Smooth muscle cell (in vitro differentiated cells): ENCODE measurements at regions not wholly inside any gene's neighbourhood (a gene's known extent, or its start where the extent isn't known, plus 50 kb on each side); places are given as distances from the start of the nearest gene placed in this dataset.

ENCODE experiments used
- DNase-seq: peaks from one replicate; lab custom pipeline; 2025; ENCODE audit not compliant: unreplicated experiment; lab: John Stamatoyannopoulos, UW
- H2AFZ ChIP-seq: fragments of 200-600 bp; sonication (generic); 2 replicates; pipeline ENCODE4 v1.6.0; 2016; ENCODE audit warnings: antibody characterized with exemption, low read depth, mild to moderate bottlenecking
- H3F3A ChIP-seq: fragments of 200-600 bp; sonication (generic); 2 replicates; pipeline ENCODE4 v1.6.0; 2017; ENCODE audit warnings: antibody characterized with exemption, low read depth
- H3K27ac ChIP-seq: fragments of 200-600 bp; sonication (generic); 2 replicates; pipeline ENCODE4 v1.5.1; 2016; ENCODE audit warnings: low read depth, mild to moderate bottlenecking
- H3K27me3 ChIP-seq: fragments of 200-600 bp; sonication (generic); 2 replicates; pipeline ENCODE4 v1.6.1; 2016; ENCODE audit warnings: low read depth, mild to moderate bottlenecking
- H3K36me3 ChIP-seq: fragments of 200-600 bp; sonication (generic); 2 replicates; pipeline ENCODE4 v1.5.1; 2016; ENCODE audit warnings: low read depth
- H3K4me1 ChIP-seq: fragments of 200-600 bp; sonication (generic); 2 replicates; pipeline ENCODE4 v1.5.1; 2016; ENCODE audit warnings: low read depth
- H3K4me2 ChIP-seq: fragments of 200-600 bp; sonication (generic); 2 replicates; pipeline ENCODE4 v1.6.0; 2016; ENCODE audit warnings: mild to moderate bottlenecking
- H3K4me3 ChIP-seq: fragments of 200-600 bp; sonication (generic); 2 replicates; pipeline ENCODE4 v1.5.1; 2016; ENCODE audit warnings: mild to moderate bottlenecking
- H3K79me2 ChIP-seq: fragments of 200-600 bp; sonication (generic); 2 replicates; pipeline ENCODE4 v1.6.0; 2016; ENCODE audit warnings: low read depth, mild to moderate bottlenecking
- H3K9ac ChIP-seq: fragments of 200-600 bp; sonication (generic); 2 replicates; pipeline ENCODE4 v1.6.0; 2016; ENCODE audit warnings: low read depth
- H3K9me3 ChIP-seq: fragments of 200-600 bp; sonication (generic); replicated peaks from 2 replicates; pipeline ENCODE4 v1.5.1; 2016; ENCODE audit warnings: low read depth
- H4K20me1 ChIP-seq: fragments of 200-600 bp; sonication (generic); 2 replicates; pipeline ENCODE4 v1.6.0; 2016; ENCODE audit warnings: low read depth
- WGBS: methylation state at CpG from one replicate; pipeline ENCODE4 v1.1.7; 2016; ENCODE audit warnings: low lambda C conversion rate; 5-methylcytosine and 5-hydroxymethylcytosine counted together
- TF ChIP-seq, protein P1 (sequence below): fragments of 200-600 bp; sonication (generic); IDR thresholded peaks from 2 replicates; pipeline ENCODE4 v1.5.1; 2017; ENCODE audit warnings: borderline replicate concordance, mild to moderate bottlenecking, antibody characterized with exemption; ENCODE audit not compliant: insufficient read depth, poor library complexity, severe bottlenecking

- WGBS: 66% methylated on average over 8 of the region's 8 CpGs
- no peak overlapping the region for H3K27ac ChIP-seq
- no peak overlapping the region for H3K9ac ChIP-seq
- H3K4me1 ChIP-seq: peaks cover 18% of the 10 kb centered on the region
- no peaks in the 10 kb centered on the region for H3K36me3 ChIP-seq
- H3K4me2 ChIP-seq: peak overlapping the region; percentile 7
- TF ChIP-seq, protein P1, sequence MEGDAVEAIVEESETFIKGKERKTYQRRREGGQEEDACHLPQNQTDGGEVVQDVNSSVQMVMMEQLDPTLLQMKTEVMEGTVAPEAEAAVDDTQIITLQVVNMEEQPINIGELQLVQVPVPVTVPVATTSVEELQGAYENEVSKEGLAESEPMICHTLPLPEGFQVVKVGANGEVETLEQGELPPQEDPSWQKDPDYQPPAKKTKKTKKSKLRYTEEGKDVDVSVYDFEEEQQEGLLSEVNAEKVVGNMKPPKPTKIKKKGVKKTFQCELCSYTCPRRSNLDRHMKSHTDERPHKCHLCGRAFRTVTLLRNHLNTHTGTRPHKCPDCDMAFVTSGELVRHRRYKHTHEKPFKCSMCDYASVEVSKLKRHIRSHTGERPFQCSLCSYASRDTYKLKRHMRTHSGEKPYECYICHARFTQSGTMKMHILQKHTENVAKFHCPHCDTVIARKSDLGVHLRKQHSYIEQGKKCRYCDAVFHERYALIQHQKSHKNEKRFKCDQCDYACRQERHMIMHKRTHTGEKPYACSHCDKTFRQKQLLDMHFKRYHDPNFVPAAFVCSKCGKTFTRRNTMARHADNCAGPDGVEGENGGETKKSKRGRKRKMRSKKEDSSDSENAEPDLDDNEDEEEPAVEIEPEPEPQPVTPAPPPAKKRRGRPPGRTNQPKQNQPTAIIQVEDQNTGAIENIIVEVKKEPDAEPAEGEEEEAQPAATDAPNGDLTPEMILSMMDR: no peak
- H2AFZ ChIP-seq: no peak overlapping the region
- H3K79me2 ChIP-seq: no peaks in the 10 kb centered on the region
- no peak overlapping the region for H3K4me3 ChIP-seq
- H4K20me1 ChIP-seq: no peaks in the 10 kb centered on the region
- no peaks in the 10 kb centered on the region for H3K27me3 ChIP-seq
- H3F3A ChIP-seq: no peaks in the 10 kb centered on the region
- H3K9me3 ChIP-seq: no peaks in the 10 kb centered on the region
- DNase-seq: no peak
Observed at GRCh38 chr3:187836823-187837770, 91.8 kb upstream of the BCL6 start.

DNA sequence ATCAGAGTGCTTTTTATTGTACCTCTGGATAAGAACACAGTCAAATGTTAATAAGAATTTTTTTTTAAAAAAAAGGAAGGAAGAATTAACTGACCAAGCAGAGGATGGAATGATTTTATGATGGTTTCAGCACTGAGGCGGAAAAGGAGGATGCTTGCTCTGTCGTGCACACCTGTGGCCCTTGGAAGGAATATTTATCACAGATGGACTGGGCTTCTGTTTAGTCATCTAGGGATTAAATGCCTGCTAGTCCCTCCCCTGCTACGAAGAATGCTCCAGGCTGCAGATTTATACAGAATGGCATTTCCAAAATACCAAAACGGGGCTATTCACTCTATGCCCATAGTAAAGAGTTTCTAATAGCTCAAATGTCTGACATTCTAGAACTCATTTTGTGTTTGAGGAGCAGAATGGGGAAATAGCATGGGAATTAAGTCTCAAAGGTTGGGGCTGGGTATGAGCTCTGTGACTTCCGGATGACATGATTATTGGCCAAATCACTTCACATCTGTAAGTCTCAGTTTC lies 92.8 kb upstream of the BCL6 start:
- WGBS: 68% methylated on average over 5 of the region's 5 CpGs
- Histone ChIP-seq H2AFZ (no peak overlapping the region), H3K9ac (no peak overlapping the region), H4K20me1 (no peaks in the 10 kb centered on the region), H3K4me3 (no peak overlapping the region), H3K4me2 (peak overlapping the region; percentile 20), H3F3A (no peaks in the 10 kb centered on the region), H3K9me3 (no peaks in the 10 kb centered on the region), H3K27ac (no peak overlapping the region), H3K4me1 (peaks cover 18% of the 10 kb centered on the region), H3K36me3 (no peaks in the 10 kb centered on the region), H3K27me3 (no peaks in the 10 kb centered on the region), H3K79me2 (no peaks in the 10 kb centered on the region)
- TF ChIP-seq, protein P1: no peak
- DNase-seq: no peak

DNA sequence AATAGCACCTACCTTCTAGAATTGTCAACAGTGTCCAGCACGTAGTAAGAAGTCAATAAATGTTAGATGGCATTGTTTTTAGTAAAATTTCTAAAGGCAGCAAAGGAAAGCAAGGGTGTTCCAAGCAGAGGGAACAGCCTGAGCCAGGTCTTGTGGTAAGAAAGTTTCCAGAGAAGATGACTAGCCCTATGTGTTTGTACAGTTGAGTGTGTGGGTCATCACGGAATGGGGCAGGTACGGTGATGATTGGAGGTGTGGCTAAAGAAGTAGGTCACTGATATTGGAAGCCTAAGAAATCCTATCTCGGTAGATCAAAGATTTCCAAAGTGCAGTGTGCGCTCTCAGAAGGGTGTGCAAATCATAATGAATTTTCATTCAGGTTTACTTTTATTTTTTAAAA lies 94.2 kb upstream of the BCL6 start:
- TF ChIP-seq, protein P1: no peak
- Histone ChIP-seq H3K9me3 (no peaks in the 10 kb centered on the region), H3K9ac (no peak overlapping the region), H2AFZ (no peak overlapping the region), H3F3A (no peaks in the 10 kb centered on the region), H3K79me2 (no peaks in the 10 kb centered on the region), H3K4me3 (no peak overlapping the region), H3K4me2 (no peak overlapping the region), H3K27me3 (no peaks in the 10 kb centered on the region), H4K20me1 (no peaks in the 10 kb centered on the region), H3K4me1 (peaks cover 18% of the 10 kb centered on the region), H3K27ac (no peak overlapping the region), H3K36me3 (no peaks in the 10 kb centered on the region)
- no peak for DNase-seq
- 85% methylated on average over 5 of the region's 5 CpGs for WGBS
